ENCODE measurements at regions not wholly inside any gene's neighbourhood (a gene's known extent, or its start where the extent isn't known, plus 50 kb on each side); places are given as distances from the start of the nearest gene placed in this dataset.

GRCh38 chr1:80918380-80918779 lies 882.4 kb upstream of the ADGRL2 start:
- TF ChIP-seq, protein P1, sequence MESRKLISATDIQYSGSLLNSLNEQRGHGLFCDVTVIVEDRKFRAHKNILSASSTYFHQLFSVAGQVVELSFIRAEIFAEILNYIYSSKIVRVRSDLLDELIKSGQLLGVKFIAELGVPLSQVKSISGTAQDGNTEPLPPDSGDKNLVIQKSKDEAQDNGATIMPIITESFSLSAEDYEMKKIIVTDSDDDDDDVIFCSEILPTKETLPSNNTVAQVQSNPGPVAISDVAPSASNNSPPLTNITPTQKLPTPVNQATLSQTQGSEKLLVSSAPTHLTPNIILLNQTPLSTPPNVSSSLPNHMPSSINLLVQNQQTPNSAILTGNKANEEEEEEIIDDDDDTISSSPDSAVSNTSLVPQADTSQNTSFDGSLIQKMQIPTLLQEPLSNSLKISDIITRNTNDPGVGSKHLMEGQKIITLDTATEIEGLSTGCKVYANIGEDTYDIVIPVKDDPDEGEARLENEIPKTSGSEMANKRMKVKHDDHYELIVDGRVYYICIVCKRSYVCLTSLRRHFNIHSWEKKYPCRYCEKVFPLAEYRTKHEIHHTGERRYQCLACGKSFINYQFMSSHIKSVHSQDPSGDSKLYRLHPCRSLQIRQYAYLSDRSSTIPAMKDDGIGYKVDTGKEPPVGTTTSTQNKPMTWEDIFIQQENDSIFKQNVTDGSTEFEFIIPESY (CRISPR knock-in tag; IDR thresholded peaks at IDR 0.05): no peak
- TF ChIP-seq HBP1 (CRISPR knock-in tag; IDR thresholded peaks at IDR 0.05; ENCODE audit: low read depth): no peak
- no peak for TF ChIP-seq DPF2 (CRISPR knock-in tag; IDR thresholded peaks at IDR 0.05; ENCODE audit: borderline replicate concordance, low read depth)
- TF ChIP-seq ZMAT5 (CRISPR knock-in tag; IDR thresholded peaks at IDR 0.05; ENCODE audit: borderline replicate concordance, low read depth): no peak
- TF ChIP-seq ZFX (CRISPR knock-in tag; IDR thresholded peaks at IDR 0.05; ENCODE audit: low read depth): no peak
- no peak for TF ChIP-seq ARID4A (CRISPR knock-in tag; IDR thresholded peaks at IDR 0.05; ENCODE audit: borderline replicate concordance)
- no peak for TF ChIP-seq CBX5 (CRISPR knock-in tag; IDR thresholded peaks at IDR 0.05; ENCODE audit: borderline replicate concordance)
- TF ChIP-seq YY1 (IDR thresholded peaks at IDR 0.05; ENCODE audit: insufficient read depth, insufficient replicate concordance, low read depth, low read length): no peak
- TF ChIP-seq POLR2AphosphoS5 (IDR thresholded peaks at IDR 0.05; ENCODE audit: low read depth, low read length): no peak
- no peak for TF ChIP-seq TCF12 (IDR thresholded peaks at IDR 0.05)
- no peak for TF ChIP-seq TCF12 (CRISPR knock-in tag; IDR thresholded peaks at IDR 0.05)
- no peak for TF ChIP-seq ZNF431 (CRISPR knock-in tag; IDR thresholded peaks at IDR 0.05; ENCODE audit: borderline replicate concordance, low read depth)
- no peak for TF ChIP-seq PITX1 (CRISPR knock-in tag; IDR thresholded peaks at IDR 0.05)
- no peak for TF ChIP-seq ZSCAN25 (CRISPR knock-in tag; IDR thresholded peaks at IDR 0.05)
- no peak for TF ChIP-seq TAF1 (CRISPR knock-in tag; IDR thresholded peaks at IDR 0.05)

Measured in HepG2 (cell line).